ENCODE measurements at regions not wholly inside any gene's neighbourhood (a gene's known extent, or its start where the extent isn't known, plus 50 kb on each side); places are given as distances from the start of the nearest gene placed in this dataset.

- no peak overlapping the region for H3K4me3 ChIP-seq (replicated peaks in 1 of 3)
- 86 to 89% methylated on average over 1 of the region's 1 CpG for WGBS, 2 donors
- no peak overlapping the region for H3K27ac ChIP-seq
- no peak for DNase-seq
- H3K9me3 ChIP-seq = no peaks in the 10 kb centered on the region
- TF ChIP-seq CTCF (IDR thresholded peaks at IDR 0.05) (no peak), POLR2A (IDR thresholded peaks at IDR 0.05) (no peak)
- H3K4me1 ChIP-seq = no peaks in the 10 kb centered on the region
- no peaks in the 10 kb centered on the region for H3K36me3 ChIP-seq
- no peaks in the 10 kb centered on the region for H3K27me3 ChIP-seq
- intact Hi-C loops (cut with DNase I) = no loop called here
Observed at GRCh38 chr6:137995371-137995770, 111.8 kb downstream of the PERP start.

- Histone ChIP-seq H3K9me3 (no peaks in the 10 kb centered on the region), H3K27ac (no peak overlapping the region), H3K36me3 (no peaks in the 10 kb centered on the region), H3K27me3 (no peaks in the 10 kb centered on the region), H3K4me1 (no peaks in the 10 kb centered on the region), H3K4me3 (replicated peaks in 1 of 3) (no peak overlapping the region)
- intact Hi-C loops (cut with DNase I) = no loop called here
- TF ChIP-seq CTCF (IDR thresholded peaks at IDR 0.05) (no peak), POLR2A (IDR thresholded peaks at IDR 0.05) (no peak)
- DNase-seq = no peak
- 68 to 77% methylated on average over 4 of the region's 4 CpGs for WGBS, 2 donors
Observed at GRCh38 chr6:137998461-137999019, 108.7 kb downstream of the PERP start.

GRCh38 chr6:137999815-138000214, 107.4 kb downstream of the PERP start:
- 73% methylated on average over 5 of the region's 5 CpGs for WGBS, 2 donors
- no peak for TF ChIP-seq POLR2A (IDR thresholded peaks at IDR 0.05)
- TF ChIP-seq CTCF (IDR thresholded peaks at IDR 0.05) = no peak
- H3K4me3 ChIP-seq (replicated peaks in 1 of 3) = no peak overlapping the region
- intact Hi-C loops (cut with DNase I) = no loop called here
- no peaks in the 10 kb centered on the region for H3K9me3 ChIP-seq
- no peaks in the 10 kb centered on the region for H3K27me3 ChIP-seq
- DNase-seq = no peak
- H3K4me1 ChIP-seq = no peaks in the 10 kb centered on the region
- H3K36me3 ChIP-seq = no peaks in the 10 kb centered on the region
- no peak overlapping the region for H3K27ac ChIP-seq

GRCh38 chr6:138000941-138001340, 106.3 kb downstream of the PERP start:
- no peaks in the 10 kb centered on the region for H3K9me3 ChIP-seq
- no peak overlapping the region for H3K27ac ChIP-seq
- H3K36me3 ChIP-seq = no peaks in the 10 kb centered on the region
- no peak overlapping the region for H3K4me3 ChIP-seq (replicated peaks in 1 of 3)
- H3K27me3 ChIP-seq = no peaks in the 10 kb centered on the region
- no peaks in the 10 kb centered on the region for H3K4me1 ChIP-seq
- TF ChIP-seq CTCF (IDR thresholded peaks at IDR 0.05) = no peak
- TF ChIP-seq POLR2A (IDR thresholded peaks at IDR 0.05) = no peak
- DNase-seq = no peak
- intact Hi-C loops (cut with DNase I) = no loop called here

- no peaks in the 10 kb centered on the region for H3K9me3 ChIP-seq
- peak; percentile 56 to 64 for DNase-seq
- no peaks in the 10 kb centered on the region for H3K36me3 ChIP-seq
- no peak overlapping the region for H3K27ac ChIP-seq
- H3K4me3 ChIP-seq (replicated peaks in 1 of 3) = no peak overlapping the region
- H3K27me3 ChIP-seq = no peaks in the 10 kb centered on the region
- 11 to 13% methylated on average over 6 of the region's 6 CpGs for WGBS, 2 donors
- TF ChIP-seq POLR2A (IDR thresholded peaks at IDR 0.05) (no peak), CTCF (IDR thresholded peaks at IDR 0.05) (peak; percentile 65 to 91 (median 77))
- H3K4me1 ChIP-seq = no peaks in the 10 kb centered on the region
- intact Hi-C loops (cut with DNase I) = no loop called here
Observed at GRCh38 chr6:138001750-138002349, 105.4 kb downstream of the PERP start.
